ENCODE measurements at regions not wholly inside any gene's neighbourhood (a gene's known extent, or its start where the extent isn't known, plus 50 kb on each side); places are given as distances from the start of the nearest gene placed in this dataset.
"Not testable (repeated sequence)": the region's sequence is repeated elsewhere in the genome, so short reads cannot be mapped to it uniquely, and the experiment has no call there.

GRCh38 chrX:3516051-3516541, 169.6 kb upstream of the MXRA5 start:
- ATAC-seq (no peak), DNase-seq (no peak)
- intact Hi-C loops (cut with DNase I, micrococcal nuclease) = no loop called here

- DNase-seq = no peak
- ATAC-seq = no peak
- intact Hi-C loops (cut with DNase I, micrococcal nuclease) = no loop called here
Measured at GRCh38 chrX:3514996-3515395, 168.5 kb upstream of the MXRA5 start.

GRCh38 chrX:3512150-3512549, 165.7 kb upstream of the MXRA5 start:
- ATAC-seq; intact Hi-C loops (cut with DNase I, micrococcal nuclease); DNase-seq: not testable (repeated sequence)

- ATAC-seq (no peak), DNase-seq (no peak)
- intact Hi-C loops (cut with DNase I, micrococcal nuclease) = no loop called here
Measured at GRCh38 chrX:3509934-3510333, 163.5 kb upstream of the MXRA5 start.

GRCh38 chrX:3504916-3505315, 158.5 kb upstream of the MXRA5 start:
- ATAC-seq (no peak), DNase-seq (no peak)
- intact Hi-C loops (cut with DNase I, micrococcal nuclease) = no loop called here

GRCh38 chrX:3501833-3502535, 155.5 kb upstream of the MXRA5 start:
- ATAC-seq (no peak), DNase-seq (no peak)
- intact Hi-C loops (cut with DNase I, micrococcal nuclease) = no loop called here

- ATAC-seq; DNase-seq; intact Hi-C loops (cut with DNase I, micrococcal nuclease): not testable (repeated sequence)
Measured at GRCh38 chrX:3495836-3496769, 149.7 kb upstream of the MXRA5 start.

- no peak for ATAC-seq
- intact Hi-C loops (cut with DNase I, micrococcal nuclease) = no loop called here
- DNase-seq = no peak
Measured at GRCh38 chrX:3493605-3494004, 147.2 kb upstream of the MXRA5 start.

GRCh38 chrX:3485727-3486126, 139.3 kb upstream of the MXRA5 start:
- ATAC-seq (no peak), DNase-seq (no peak)
- intact Hi-C loops (cut with DNase I, micrococcal nuclease) = no loop called here

- DNase-seq (no peak), ATAC-seq (no peak)
- intact Hi-C loops (cut with DNase I, micrococcal nuclease) = no loop called here
Measured at GRCh38 chrX:3479026-3479425, 132.6 kb upstream of the MXRA5 start.

- intact Hi-C loops (cut with DNase I, micrococcal nuclease) = no loop called here
- ATAC-seq (no peak), DNase-seq (no peak)
Measured at GRCh38 chrX:3476973-3477372, 130.5 kb upstream of the MXRA5 start.

GRCh38 chrX:3470211-3470679, 123.8 kb upstream of the MXRA5 start:
- ATAC-seq; intact Hi-C loops (cut with DNase I, micrococcal nuclease); DNase-seq: not testable (repeated sequence)

- intact Hi-C loops (cut with DNase I, micrococcal nuclease) = no loop called here
- ATAC-seq (no peak), DNase-seq (no peak)
Measured at GRCh38 chrX:3468031-3468430, 121.6 kb upstream of the MXRA5 start.

GRCh38 chrX:3465017-3465416, 118.6 kb upstream of the MXRA5 start:
- intact Hi-C loops (cut with DNase I, micrococcal nuclease) = no loop called here
- no peak for DNase-seq
- no peak for ATAC-seq

GRCh38 chrX:3462166-3462508, 115.7 kb upstream of the MXRA5 start:
- DNase-seq = no peak
- intact Hi-C loops (cut with DNase I, micrococcal nuclease) = no loop called here
- ATAC-seq = no peak

GRCh38 chrX:3461397-3462165, 115.1 kb upstream of the MXRA5 start:
- ATAC-seq (no peak), DNase-seq (no peak)
- intact Hi-C loops (cut with DNase I, micrococcal nuclease) = no loop called here

- no peak for DNase-seq
- intact Hi-C loops (cut with DNase I, micrococcal nuclease) = no loop called here
- ATAC-seq = no peak
Measured at GRCh38 chrX:3455796-3456195, 109.3 kb upstream of the MXRA5 start.

- no peak for ATAC-seq
- no peak for DNase-seq
- intact Hi-C loops (cut with DNase I, micrococcal nuclease) = no loop called here
Measured at GRCh38 chrX:3451571-3451970, 105.1 kb upstream of the MXRA5 start.

GRCh38 chrX:3450881-3451570, 104.6 kb upstream of the MXRA5 start:
- DNase-seq = no peak
- ATAC-seq = no peak
- intact Hi-C loops (cut with DNase I, micrococcal nuclease) = no loop called here
